ENCODE measurements at regions not wholly inside any gene's neighbourhood (a gene's known extent, or its start where the extent isn't known, plus 50 kb on each side); places are given as distances from the start of the nearest gene placed in this dataset.
"Not testable (repeated sequence)": the region's sequence is repeated elsewhere in the genome, so short reads cannot be mapped to it uniquely, and the experiment has no call there.

- no peak for DNase-seq (ENCODE audit: low spot score)
Measured at GRCh38 chr4:112082954-112083586, 62.2 kb upstream of the FAM241A start.

GRCh38 chr4:112083587-112084347 is 61.5 kb upstream of the FAM241A start:
- DNase-seq (ENCODE audit: low spot score): no peak

- DNase-seq (ENCODE audit: low spot score): peak; percentile 8
Measured at GRCh38 chr4:112085156-112086035, 59.9 kb upstream of the FAM241A start.

GRCh38 chr4:112086036-112086434 is 59.2 kb upstream of the FAM241A start:
- DNase-seq (ENCODE audit: low spot score): no peak

GRCh38 chr4:112086661-112087060 is 58.6 kb upstream of the FAM241A start:
- not testable (repeated sequence) for DNase-seq (ENCODE audit: low spot score)

GRCh38 chr4:112092330-112092729 is 52.9 kb upstream of the FAM241A start:
- DNase-seq (ENCODE audit: low spot score): not testable (repeated sequence)

- DNase-seq (ENCODE audit: low spot score): no peak
Measured at GRCh38 chr4:112093636-112094202, 51.5 kb upstream of the FAM241A start.

- DNase-seq (ENCODE audit: low spot score): no peak
Measured at GRCh38 chr4:112094330-112094729, 50.9 kb upstream of the FAM241A start.

Data from CD4-positive, alpha-beta T cell treated with Interleukin-2 at 100 ng/mL for 4 hours (primary cell).